GM23248 (cell line): ENCODE measurements at regions not wholly inside any gene's neighbourhood (a gene's known extent, or its start where the extent isn't known, plus 50 kb on each side); places are given as distances from the start of the nearest gene placed in this dataset.

Experiments
- EZH2 ChIP-seq: fragments of 200-600 bp; sonication (generic); IDR thresholded peaks from 2 replicates; pipeline ENCODE4 v1.6.1; 2018; ENCODE audit warnings: antibody characterized with exemption, mild to moderate bottlenecking; ENCODE audit not compliant: insufficient read depth, poor library complexity, severe bottlenecking
- EZH2phosphoT487 ChIP-seq: fragments of 200-600 bp; sonication (generic); IDR thresholded peaks from 2 replicates; pipeline ENCODE4 v1.6.1; 2018; ENCODE audit warnings: antibody characterized with exemption, moderate library complexity, mild to moderate bottlenecking, low read depth; ENCODE audit not compliant: insufficient read depth

GRCh38 chr2:192773044-192773443 lies 578.3 kb upstream of the TMEFF2 start:
- TF ChIP-seq EZH2 (no peak), EZH2phosphoT487 (no peak)
